ENCODE measurements at regions not wholly inside any gene's neighbourhood (a gene's known extent, or its start where the extent isn't known, plus 50 kb on each side); places are given as distances from the start of the nearest gene placed in this dataset.

- FAIRE-seq (no peak), ATAC-seq (no peak), DNase-seq (no peak)
- no peak overlapping the region for H3K27ac ChIP-seq
- H3K36me3 ChIP-seq, result no peaks in the 10 kb centered on the region
- no peak for TF ChIP-seq CTCF (IDR thresholded peaks at IDR 0.05)
- intact Hi-C loops (cut with DNase I), result no loop called here
- no peaks in the 10 kb centered on the region for H3K9me3 ChIP-seq
- H3K4me3 ChIP-seq, result no peak overlapping the region
- WGBS, 2 donors, result 49 to 55% methylated on average over 1 of the region's 1 CpG
- H3K4me1 ChIP-seq, result no peaks in the 10 kb centered on the region
- H3K27me3 ChIP-seq, result peaks cover 0 to 15% (median 0%) of the 10 kb centered on the region in 4 donors
Measured at GRCh38 chrX:25288676-25289075, 272.9 kb upstream of the ARX start.

DNA sequence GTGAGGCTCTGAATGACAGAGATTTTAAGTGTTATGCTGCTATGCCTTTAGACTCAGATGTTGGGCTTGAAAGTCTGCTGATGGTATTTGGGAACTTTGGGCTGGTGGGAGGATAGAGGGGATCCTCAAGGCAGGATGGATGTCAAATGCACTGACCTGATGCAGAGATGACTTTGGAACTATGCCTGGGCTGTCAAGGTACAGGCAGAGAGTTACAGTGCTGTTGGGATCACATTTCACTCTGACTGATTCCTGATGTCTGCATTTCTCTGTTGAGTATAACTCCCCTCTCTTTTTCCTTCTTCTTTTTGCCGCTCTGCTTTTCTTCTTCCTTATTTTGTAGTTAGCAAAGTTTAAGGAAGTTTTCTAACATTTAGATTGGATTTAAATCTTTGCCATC is 271.8 kb upstream of the ARX start:
- H3K9me3 ChIP-seq, result no peaks in the 10 kb centered on the region
- intact Hi-C loops (cut with DNase I), result no loop called here
- ATAC-seq, result no peak
- H3K27ac ChIP-seq, result no peak overlapping the region
- no peak for FAIRE-seq
- no peak for TF ChIP-seq CTCF (IDR thresholded peaks at IDR 0.05)
- no peak overlapping the region for H3K4me3 ChIP-seq
- no peak for DNase-seq
- no peaks in the 10 kb centered on the region for H3K4me1 ChIP-seq
- H3K27me3 ChIP-seq, result peaks cover 0 to 15% (median 0%) of the 10 kb centered on the region in 4 donors
- H3K36me3 ChIP-seq, result no peaks in the 10 kb centered on the region
- WGBS, 2 donors, result 63 to 73% methylated on average over 1 of the region's 1 CpG

- DNase-seq (no peak), FAIRE-seq (no peak), ATAC-seq (no peak)
- TF ChIP-seq CTCF (IDR thresholded peaks at IDR 0.05), result no peak
- Histone ChIP-seq H3K36me3 (no peaks in the 10 kb centered on the region), H3K4me1 (no peaks in the 10 kb centered on the region), H3K27ac (no peak overlapping the region), H3K4me3 (no peak overlapping the region), H3K9me3 (no peaks in the 10 kb centered on the region), H3K27me3 (peaks cover 0 to 15% (median 0%) of the 10 kb centered on the region in 4 donors)
- 77 to 78% methylated on average over 4 of the region's 4 CpGs for WGBS, 2 donors
- intact Hi-C loops (cut with DNase I), result no loop called here
Measured at GRCh38 chrX:25285598-25285997, 269.8 kb upstream of the ARX start.

DNA sequence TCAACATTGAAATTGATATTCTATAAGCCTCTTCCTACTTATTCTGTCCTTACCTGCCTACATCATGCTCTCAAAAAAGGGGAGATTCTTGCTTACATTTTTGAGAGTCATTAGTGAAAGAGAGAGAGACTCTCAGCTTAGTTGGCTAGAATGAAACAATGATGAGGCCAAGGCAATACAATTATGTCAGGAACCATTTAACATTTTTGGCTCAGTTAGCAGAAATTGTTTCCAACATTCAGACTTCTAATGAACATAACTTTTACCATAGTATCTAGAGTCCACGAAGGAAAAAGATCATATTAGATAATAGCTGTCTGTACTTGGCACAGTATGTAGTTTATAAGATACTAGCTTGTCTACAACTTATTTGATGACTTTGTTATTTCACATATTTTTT is 263.7 kb upstream of the ARX start:
- FAIRE-seq (peak; percentile 26), ATAC-seq (no peak), DNase-seq (no peak)
- H3K4me3 ChIP-seq, result no peak overlapping the region
- H3K4me1 ChIP-seq, result no peaks in the 10 kb centered on the region
- TF ChIP-seq CTCF (IDR thresholded peaks at IDR 0.05), result no peak
- H3K27ac ChIP-seq, result no peak overlapping the region
- no peaks in the 10 kb centered on the region for H3K36me3 ChIP-seq
- no peaks in the 10 kb centered on the region for H3K9me3 ChIP-seq
- H3K27me3 ChIP-seq, result peaks cover 0 to 3% (median 1%) of the 10 kb centered on the region in 4 donors
- 9 to 14% methylated on average over 1 of the region's 1 CpG for WGBS, 2 donors
- intact Hi-C loops (cut with DNase I), result no loop called here

DNA sequence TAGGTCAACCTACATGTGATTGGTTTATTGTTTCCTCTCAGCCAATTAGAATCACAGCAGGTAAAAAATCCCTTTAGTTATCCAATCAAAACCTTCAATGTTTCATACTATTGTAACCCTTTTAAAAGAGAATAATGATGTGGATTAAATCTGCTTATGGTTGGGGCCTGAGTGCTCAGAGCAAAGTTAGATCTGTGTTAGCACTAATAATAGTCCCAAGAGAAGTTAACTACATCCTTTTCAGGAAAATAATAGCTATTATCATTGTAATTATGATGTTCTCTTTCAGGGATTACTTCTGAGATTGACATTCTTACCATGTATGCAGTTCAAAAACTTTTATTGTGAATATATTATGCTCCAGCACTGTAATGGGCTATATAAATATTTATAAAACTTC is 262.6 kb upstream of the ARX start:
- FAIRE-seq, result peak; percentile 34

More for the DNA sequence above, 262.6 kb upstream of the ARX start:
- Histone ChIP-seq H3K4me1 (no peaks in the 10 kb centered on the region), H3K27ac (no peak overlapping the region), H3K36me3 (no peaks in the 10 kb centered on the region), H3K4me3 (no peak overlapping the region), H3K9me3 (no peaks in the 10 kb centered on the region), H3K27me3 (peaks cover 0 to 2% (median 0%) of the 10 kb centered on the region in 4 donors)
- no peak for ATAC-seq
- no peak for TF ChIP-seq CTCF (IDR thresholded peaks at IDR 0.05)
- no peak for DNase-seq
- intact Hi-C loops (cut with DNase I), result no loop called here

Measured in pancreas (tissue), 10 donors.